ACHN (cell line): ENCODE measurements at regions not wholly inside any gene's neighbourhood (a gene's known extent, or its start where the extent isn't known, plus 50 kb on each side); places are given as distances from the start of the nearest gene placed in this dataset.

ENCODE experiments used
- DNase-seq: peaks from one replicate; pipeline ENCODE4 v3.0.0-alpha.2; 2015
- in situ Hi-C: cut with HindIII; loops from 2 replicates; pipeline ENCODE4 v1.10.0; 2017; ENCODE audit warnings: low sequenced_read_pairs, low pct_ligation_motif_present, low pct_unique_long_range_greater_than_20kb

GRCh38 chr13:105008604-105009003 is 1526.9 kb downstream of the EFNB2 start:
- in situ Hi-C loops: no loop called here
- no peak for DNase-seq

GRCh38 chr13:105007166-105007808 is 1528.2 kb downstream of the EFNB2 start:
- in situ Hi-C loops: no loop called here
- no peak for DNase-seq

- DNase-seq: no peak
- in situ Hi-C loops: no loop called here
Measured at GRCh38 chr13:104996022-104996421, 1539.4 kb downstream of the EFNB2 start.

GRCh38 chr13:104993708-104994107 is 1541.8 kb downstream of the EFNB2 start:
- no peak for DNase-seq
- in situ Hi-C loops: no loop called here

- DNase-seq: no peak
- in situ Hi-C loops: no loop called here
Measured at GRCh38 chr13:104987621-104988020, 1547.8 kb downstream of the EFNB2 start.

GRCh38 chr13:104984296-104984818 is 1551.1 kb downstream of the EFNB2 start:
- no peak for DNase-seq

GRCh38 chr13:104983601-104984000 is 1551.9 kb downstream of the EFNB2 start:
- DNase-seq: no peak
- in situ Hi-C loops: no loop called here

More at GRCh38 chr13:104984296-104984818, 1551.1 kb downstream of the EFNB2 start:
- in situ Hi-C loops: no loop called here

GRCh38 chr13:104980586-104980985 is 1554.9 kb downstream of the EFNB2 start:
- no peak for DNase-seq
- in situ Hi-C loops: no loop called here

- no peak for DNase-seq
- in situ Hi-C loops: no loop called here
Measured at GRCh38 chr13:104979281-104980030, 1556.0 kb downstream of the EFNB2 start.

- no peak for DNase-seq
- in situ Hi-C loops: no loop called here
Measured at GRCh38 chr13:104976986-104977385, 1558.5 kb downstream of the EFNB2 start.

GRCh38 chr13:104975272-104975671 is 1560.2 kb downstream of the EFNB2 start:
- no peak for DNase-seq
- in situ Hi-C loops: no loop called here

GRCh38 chr13:104968876-104969275 is 1566.6 kb downstream of the EFNB2 start:
- in situ Hi-C loops: no loop called here
- no peak for DNase-seq

GRCh38 chr13:104967836-104968630 is 1567.4 kb downstream of the EFNB2 start:
- no peak for DNase-seq
- in situ Hi-C loops: no loop called here

GRCh38 chr13:104967376-104967775 is 1568.1 kb downstream of the EFNB2 start:
- DNase-seq: no peak
- in situ Hi-C loops: no loop called here

- in situ Hi-C loops: no loop called here
- DNase-seq: no peak
Measured at GRCh38 chr13:104962411-104962810, 1573.1 kb downstream of the EFNB2 start.

GRCh38 chr13:104961246-104961645 is 1574.2 kb downstream of the EFNB2 start:
- DNase-seq: no peak
- in situ Hi-C loops: no loop called here

GRCh38 chr13:104954210-104954609 is 1581.3 kb downstream of the EFNB2 start:
- in situ Hi-C loops: no loop called here

GRCh38 chr13:104953588-104953987 is 1581.9 kb downstream of the EFNB2 start:
- in situ Hi-C loops: no loop called here

More at GRCh38 chr13:104954210-104954609, 1581.3 kb downstream of the EFNB2 start:
- no peak for DNase-seq

More at GRCh38 chr13:104953588-104953987, 1581.9 kb downstream of the EFNB2 start:
- DNase-seq: no peak
